ENCODE measurements at regions not wholly inside any gene's neighbourhood (a gene's known extent, or its start where the extent isn't known, plus 50 kb on each side); places are given as distances from the start of the nearest gene placed in this dataset.
"Not testable (repeated sequence)": the region's sequence is repeated elsewhere in the genome, so short reads cannot be mapped to it uniquely, and the experiment has no call there.

- peak overlapping the region; percentile 56 for H3K27ac Mint-ChIP-seq
Measured at GRCh38 chr13:21909331-21909730, 238.5 kb downstream of the FGF9 start.

DNA sequence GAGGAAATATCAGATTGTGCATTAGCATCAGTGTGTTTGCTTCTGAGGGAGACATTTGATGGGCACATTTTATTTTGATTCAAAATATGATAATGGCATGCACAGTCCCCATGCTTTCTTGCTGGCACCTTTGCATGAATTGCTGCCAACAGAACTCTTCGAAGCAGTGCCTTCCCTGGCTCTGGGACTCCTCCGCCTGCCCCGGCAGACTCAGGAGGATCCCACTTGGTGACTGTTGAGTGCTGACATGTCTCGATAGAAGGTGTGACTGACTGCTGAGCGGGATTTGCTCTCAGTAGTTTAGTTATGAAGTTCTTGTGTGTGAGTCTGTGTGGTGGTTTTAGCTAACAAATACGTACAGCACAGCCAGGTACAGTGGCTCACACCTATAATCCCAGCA lies 239.7 kb downstream of the FGF9 start:
- no peak for DNase-seq (ENCODE audit: low spot score in 2 of 2)
- no peaks in the 10 kb centered on the region for H3K36me3 Mint-ChIP-seq
- no peak for ATAC-seq
- no peaks in the 10 kb centered on the region for H3K9me3 Mint-ChIP-seq
- H3K4me1 Mint-ChIP-seq, result no peaks in the 10 kb centered on the region
- H3K27ac Mint-ChIP-seq, result no peak overlapping the region
- no peak overlapping the region for H3K4me3 Mint-ChIP-seq

More at GRCh38 chr13:21909331-21909730, 238.5 kb downstream of the FGF9 start:
- Mint-ChIP-seq H3K9me3 (no peaks in the 10 kb centered on the region), H3K4me1 (no peaks in the 10 kb centered on the region), H3K36me3 (no peaks in the 10 kb centered on the region), H3K4me3 (no peak overlapping the region)
- ATAC-seq (peak; percentile 21), DNase-seq (ENCODE audit: low spot score in 2 of 2) (no peak)

- no peaks in the 10 kb centered on the region for H3K36me3 Mint-ChIP-seq
- H3K27ac Mint-ChIP-seq, result no peak overlapping the region
- DNase-seq (ENCODE audit: low spot score in 2 of 2) (no peak), ATAC-seq (no peak)
- H3K4me3 Mint-ChIP-seq, result no peak overlapping the region
- no peaks in the 10 kb centered on the region for H3K4me1 Mint-ChIP-seq
- no peaks in the 10 kb centered on the region for H3K9me3 Mint-ChIP-seq
Measured at GRCh38 chr13:21911646-21912298, 240.9 kb downstream of the FGF9 start.

- H3K9me3 Mint-ChIP-seq, result no peaks in the 10 kb centered on the region
- peak in 1 of 2 donors; percentile 50 for DNase-seq (ENCODE audit: low spot score in 2 of 2)
- no peak overlapping the region for H3K4me3 Mint-ChIP-seq
- no peaks in the 10 kb centered on the region for H3K36me3 Mint-ChIP-seq
- peak; percentile 42 for ATAC-seq
- H3K27ac Mint-ChIP-seq, result no peak overlapping the region
- no peaks in the 10 kb centered on the region for H3K4me1 Mint-ChIP-seq
Measured at GRCh38 chr13:21913010-21913409, 242.1 kb downstream of the FGF9 start.

- Mint-ChIP-seq H3K27ac (no peak overlapping the region), H3K36me3 (no peaks in the 10 kb centered on the region), H3K9me3 (no peaks in the 10 kb centered on the region), H3K4me1 (no peaks in the 10 kb centered on the region), H3K4me3 (no peak overlapping the region)
- ATAC-seq, result no peak
- no peak for DNase-seq (ENCODE audit: low spot score in 2 of 2)
Measured at GRCh38 chr13:21917086-21918015, 246.5 kb downstream of the FGF9 start.

DNA sequence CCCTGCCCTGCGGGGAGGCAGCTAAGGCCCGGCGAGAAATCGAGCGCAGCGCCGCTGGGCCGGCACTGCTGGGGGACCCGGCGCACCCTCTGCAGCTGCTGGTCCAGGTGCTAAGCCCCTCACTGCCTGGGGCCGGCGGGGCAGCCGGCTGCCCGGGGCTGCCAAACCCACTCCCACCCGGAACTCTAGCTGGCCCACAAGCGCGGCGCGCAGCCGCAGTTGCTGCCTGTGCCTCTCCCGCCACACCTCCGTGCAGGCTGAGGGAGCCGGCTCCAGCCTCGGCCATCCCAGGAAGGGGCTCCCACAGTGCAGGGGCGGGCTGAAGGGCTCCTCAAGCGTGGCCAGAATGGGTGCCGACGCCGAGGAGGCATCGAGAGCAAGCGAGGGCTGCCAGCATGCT lies 249.9 kb downstream of the FGF9 start:
- H3K36me3 Mint-ChIP-seq; H3K4me3 Mint-ChIP-seq; DNase-seq (ENCODE audit: low spot score in 2 of 2); ATAC-seq; H3K4me1 Mint-ChIP-seq; H3K27ac Mint-ChIP-seq; H3K9me3 Mint-ChIP-seq: not testable (repeated sequence)

DNA sequence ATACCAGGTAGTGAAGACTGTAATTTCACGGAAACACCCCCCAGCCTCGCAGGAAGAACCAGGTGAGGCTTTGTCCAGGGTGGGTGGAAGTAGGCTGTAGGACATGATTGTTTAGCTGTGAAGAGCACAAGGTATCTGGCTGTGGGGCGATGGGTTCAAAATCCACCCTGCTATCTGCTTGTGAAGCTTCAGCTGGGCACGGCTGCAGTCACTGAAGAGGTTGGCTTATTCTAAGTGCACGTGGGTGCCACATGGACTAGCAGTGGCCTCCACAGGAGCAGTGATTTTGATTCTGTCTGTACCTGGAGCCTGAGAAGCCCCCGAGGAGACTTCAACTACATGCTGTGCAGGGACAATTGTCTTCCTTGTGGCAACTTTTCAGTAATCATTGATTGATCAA lies 254.1 kb downstream of the FGF9 start:
- ATAC-seq (no peak), DNase-seq (ENCODE audit: low spot score in 2 of 2) (no peak)
- H3K36me3 Mint-ChIP-seq, result no peaks in the 10 kb centered on the region
- H3K4me1 Mint-ChIP-seq, result no peaks in the 10 kb centered on the region
- no peaks in the 10 kb centered on the region for H3K9me3 Mint-ChIP-seq
- no peak overlapping the region for H3K4me3 Mint-ChIP-seq
- no peak overlapping the region for H3K27ac Mint-ChIP-seq

- ATAC-seq, result no peak
- H3K4me1 Mint-ChIP-seq, result no peaks in the 10 kb centered on the region
- no peak overlapping the region for H3K27ac Mint-ChIP-seq
- H3K9me3 Mint-ChIP-seq, result no peaks in the 10 kb centered on the region
- H3K4me3 Mint-ChIP-seq, result no peak overlapping the region
- no peaks in the 10 kb centered on the region for H3K36me3 Mint-ChIP-seq
- no peak for DNase-seq (ENCODE audit: low spot score in 2 of 2)
Measured at GRCh38 chr13:21925720-21926119, 254.8 kb downstream of the FGF9 start.

GRCh38 chr13:21929400-21929799 lies 258.5 kb downstream of the FGF9 start:
- Mint-ChIP-seq H3K9me3 (no peaks in the 10 kb centered on the region), H3K36me3 (no peaks in the 10 kb centered on the region), H3K4me1 (no peaks in the 10 kb centered on the region), H3K4me3 (no peak overlapping the region), H3K27ac (no peak overlapping the region)
- ATAC-seq (no peak), DNase-seq (ENCODE audit: low spot score in 2 of 2) (no peak)

DNA sequence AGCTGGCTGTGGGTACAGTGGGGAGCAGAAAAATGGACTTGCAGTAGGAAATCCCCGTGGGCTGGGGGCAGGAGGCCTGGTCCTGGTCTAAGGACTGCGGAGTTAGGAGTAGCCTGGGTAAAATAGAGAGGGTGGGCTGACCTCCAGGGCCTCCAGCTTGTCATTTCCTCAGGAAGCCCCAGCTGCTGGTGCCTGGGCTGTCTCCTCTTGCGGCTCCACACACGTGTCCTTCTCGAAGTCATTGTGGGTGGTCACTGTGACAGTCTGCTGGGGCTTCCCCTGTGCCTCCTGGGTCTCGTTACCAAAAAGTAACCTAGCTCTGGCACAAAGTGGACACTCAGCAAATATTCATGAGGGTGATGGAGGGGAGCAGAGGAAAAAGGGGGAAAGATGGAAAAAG lies 259.7 kb downstream of the FGF9 start:
- Mint-ChIP-seq H3K27ac (peak overlapping the region; percentile 1), H3K36me3 (no peaks in the 10 kb centered on the region), H3K4me1 (no peaks in the 10 kb centered on the region), H3K4me3 (no peak overlapping the region), H3K9me3 (no peaks in the 10 kb centered on the region)
- no peak for DNase-seq (ENCODE audit: low spot score in 2 of 2)
- ATAC-seq, result no peak

GRCh38 chr13:21932578-21932977 lies 261.7 kb downstream of the FGF9 start:
- DNase-seq (ENCODE audit: low spot score in 2 of 2) (no peak), ATAC-seq (no peak)
- Mint-ChIP-seq H3K9me3 (no peaks in the 10 kb centered on the region), H3K27ac (no peak overlapping the region), H3K4me3 (no peak overlapping the region), H3K4me1 (no peaks in the 10 kb centered on the region), H3K36me3 (no peaks in the 10 kb centered on the region)

- no peak overlapping the region for H3K27ac Mint-ChIP-seq
- no peaks in the 10 kb centered on the region for H3K36me3 Mint-ChIP-seq
- no peak overlapping the region for H3K4me3 Mint-ChIP-seq
- no peak for DNase-seq (ENCODE audit: low spot score in 2 of 2)
- no peaks in the 10 kb centered on the region for H3K9me3 Mint-ChIP-seq
- ATAC-seq, result no peak
- no peaks in the 10 kb centered on the region for H3K4me1 Mint-ChIP-seq
Measured at GRCh38 chr13:21932996-21933395, 262.1 kb downstream of the FGF9 start.

DNA sequence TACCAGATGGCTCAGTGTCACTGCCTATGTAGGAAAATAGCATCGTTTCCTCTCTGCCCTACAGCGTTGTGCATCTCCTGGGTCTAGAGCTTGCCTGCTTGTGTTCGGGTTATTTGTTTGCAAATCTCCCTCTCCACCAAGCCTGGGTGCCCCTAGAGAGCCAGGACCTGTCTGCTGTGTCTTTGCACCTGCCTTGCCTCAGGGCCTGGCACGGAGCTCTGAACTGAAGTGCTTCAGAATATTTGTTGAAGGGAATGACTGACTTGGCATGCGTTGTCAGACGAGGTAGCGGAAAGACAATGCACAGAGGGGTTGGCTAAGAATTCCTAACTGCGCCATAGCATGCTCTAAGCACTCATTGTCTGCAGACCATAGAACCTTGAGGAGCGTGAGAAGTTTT lies 263.4 kb downstream of the FGF9 start:
- no peak overlapping the region for H3K4me3 Mint-ChIP-seq
- no peak overlapping the region for H3K27ac Mint-ChIP-seq
- no peaks in the 10 kb centered on the region for H3K9me3 Mint-ChIP-seq
- DNase-seq (ENCODE audit: low spot score in 2 of 2) (no peak), ATAC-seq (no peak)
- no peaks in the 10 kb centered on the region for H3K4me1 Mint-ChIP-seq
- H3K36me3 Mint-ChIP-seq, result no peaks in the 10 kb centered on the region

GRCh38 chr13:21936674-21937073 lies 265.8 kb downstream of the FGF9 start:
- DNase-seq (ENCODE audit: low spot score in 2 of 2) (no peak), ATAC-seq (no peak)
- Mint-ChIP-seq H3K36me3 (no peaks in the 10 kb centered on the region), H3K27ac (no peak overlapping the region), H3K4me3 (no peak overlapping the region), H3K4me1 (no peaks in the 10 kb centered on the region), H3K9me3 (no peaks in the 10 kb centered on the region)

DNA sequence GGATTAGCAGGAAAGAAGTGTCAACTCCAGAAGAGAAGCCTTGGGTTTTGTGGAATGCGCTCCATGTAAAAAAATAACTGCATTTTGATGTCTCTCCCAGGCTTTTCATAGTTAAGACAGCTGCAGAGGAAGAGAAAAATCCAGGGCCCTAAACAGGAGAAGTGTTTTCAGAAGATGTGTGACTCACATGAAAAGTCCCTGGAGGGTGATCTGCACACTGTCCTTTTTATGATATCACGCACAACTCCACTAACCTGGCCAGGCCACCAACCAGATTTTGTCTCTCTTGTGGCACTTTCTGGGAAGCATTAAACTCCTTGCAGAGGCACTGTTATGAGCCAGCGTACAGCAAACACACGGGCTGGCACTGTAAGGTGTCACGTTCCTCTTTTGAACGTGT lies 267.3 kb downstream of the FGF9 start:
- H3K9me3 Mint-ChIP-seq, result no peaks in the 10 kb centered on the region

GRCh38 chr13:21938636-21939035 lies 267.8 kb downstream of the FGF9 start:
- H3K27ac Mint-ChIP-seq, result no peak overlapping the region
- H3K36me3 Mint-ChIP-seq, result no peaks in the 10 kb centered on the region
- ATAC-seq, result no peak
- H3K4me3 Mint-ChIP-seq, result no peak overlapping the region
- H3K4me1 Mint-ChIP-seq, result no peaks in the 10 kb centered on the region
- no peaks in the 10 kb centered on the region for H3K9me3 Mint-ChIP-seq
- DNase-seq (ENCODE audit: low spot score in 2 of 2), result no peak

More for the DNA sequence above, 267.3 kb downstream of the FGF9 start:
- ATAC-seq, result no peak
- no peak for DNase-seq (ENCODE audit: low spot score in 2 of 2)
- Mint-ChIP-seq H3K4me1 (no peaks in the 10 kb centered on the region), H3K4me3 (no peak overlapping the region), H3K27ac (no peak overlapping the region), H3K36me3 (no peaks in the 10 kb centered on the region)

Data from stimulated activated effector memory CD8-positive, alpha-beta T cell treated with anti-CD3 and anti-CD28 coated beads, Interleukin-12 subunit alpha, Interleukin-12 subunit beta, amount 100 ng/mL, for 72 hours (primary cell).